Activated T-cell treated with anti-CD3 and anti-CD28 coated beads, Interleukin-2, amount 50 U/mL, for 24 hours (primary cell): ENCODE measurements at regions not wholly inside any gene's neighbourhood (a gene's known extent, or its start where the extent isn't known, plus 50 kb on each side); places are given as distances from the start of the nearest gene placed in this dataset.

Experiments used
- DNase-seq: peaks from one replicate; pipeline ENCODE4 v3.0.0-alpha.2; 2020
- H3K27ac Mint-ChIP-seq: 2 replicates; pipeline ENCODE4 v1.8.0; 2020; ENCODE audit warnings: mild to moderate bottlenecking, mixed read lengths
- H3K27me3 Mint-ChIP-seq: 2 replicates; pipeline ENCODE4 v1.8.0; 2020; ENCODE audit warnings: mixed read lengths
- H3K36me3 Mint-ChIP-seq: 2 replicates; pipeline ENCODE4 v1.8.0; 2020; ENCODE audit warnings: low read depth, mixed read lengths
- H3K4me1 Mint-ChIP-seq: 2 replicates; pipeline ENCODE4 v1.8.0; 2020; ENCODE audit warnings: low read depth, mixed read lengths
- H3K4me3 Mint-ChIP-seq: 2 replicates; pipeline ENCODE4 v1.8.0; 2020; ENCODE audit warnings: mild to moderate bottlenecking, moderate library complexity, mixed read lengths
- H3K9me3 Mint-ChIP-seq: 2 replicates; pipeline ENCODE4 v1.8.0; 2020; ENCODE audit warnings: mixed read lengths

DNA sequence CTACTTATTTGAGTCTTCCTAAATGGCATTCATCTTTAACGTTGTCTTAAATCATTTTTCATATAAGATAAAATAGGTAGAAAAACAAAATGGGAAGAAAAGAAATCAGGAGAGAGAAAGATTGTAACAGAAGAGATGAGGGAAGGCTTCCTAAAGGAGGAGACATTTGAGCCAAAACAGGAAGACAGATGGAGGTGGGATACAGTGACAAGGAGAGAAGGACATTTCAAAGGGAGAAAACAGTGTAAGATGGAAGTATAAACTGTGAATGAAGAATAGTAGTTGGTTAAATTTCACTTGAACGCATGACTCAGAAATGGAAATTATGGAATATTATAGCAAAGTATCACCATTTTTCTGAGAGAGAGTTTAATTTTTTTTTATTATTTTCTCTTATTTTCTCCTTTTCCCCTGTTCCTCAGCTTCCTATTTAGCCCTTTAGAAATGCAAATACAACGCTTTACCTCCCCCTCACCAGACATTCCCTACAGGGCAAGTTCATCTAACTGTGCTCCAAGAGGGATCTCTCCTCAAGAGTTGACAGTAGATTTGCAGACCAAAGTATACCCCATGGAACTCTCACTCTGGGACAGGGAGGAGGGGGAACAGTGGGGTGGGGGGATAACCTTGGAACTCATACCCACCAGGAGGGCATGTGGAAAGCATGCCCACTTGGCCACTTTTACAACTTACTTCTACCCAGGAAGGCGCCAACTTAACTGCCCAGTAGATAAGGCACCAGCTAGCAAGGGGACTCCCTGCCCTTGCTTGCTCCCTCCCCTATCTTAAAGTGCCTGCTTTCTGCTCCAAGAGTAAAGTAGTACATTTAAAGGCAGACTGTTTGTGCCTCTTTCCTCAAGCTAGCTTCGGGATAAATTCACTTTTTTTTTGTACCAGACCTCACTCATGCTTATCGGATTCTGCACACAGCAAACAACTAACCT lies 304.7 kb upstream of the POU5F2 start:
- DNase-seq, result no peak
- no peaks in the 10 kb centered on the region for H3K27me3 Mint-ChIP-seq
- no peaks in the 10 kb centered on the region for H3K9me3 Mint-ChIP-seq
- H3K36me3 Mint-ChIP-seq, result peaks cover 78% of the 10 kb centered on the region
- H3K4me3 Mint-ChIP-seq, result no peak overlapping the region
- H3K27ac Mint-ChIP-seq, result no peak overlapping the region
- no peaks in the 10 kb centered on the region for H3K4me1 Mint-ChIP-seq

DNA sequence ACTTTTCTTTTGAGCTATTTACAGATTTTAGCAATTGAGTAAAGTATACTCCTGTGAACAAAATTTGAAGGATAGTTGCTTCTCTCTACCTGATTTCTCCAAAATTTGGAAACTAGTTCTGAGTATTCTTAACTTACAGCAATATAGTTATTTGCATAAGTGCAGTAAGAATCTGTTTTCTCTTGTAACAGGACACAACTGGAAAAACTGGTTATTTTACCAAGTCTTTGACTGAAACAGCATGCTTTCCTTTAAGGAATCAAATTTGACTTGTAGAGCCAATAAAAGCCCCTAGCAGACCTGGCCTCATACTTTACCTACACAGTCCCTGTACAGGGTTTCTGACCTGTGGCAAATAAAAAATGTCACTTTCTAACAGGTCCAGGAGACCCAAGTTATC lies 301.9 kb upstream of the POU5F2 start:
- no peak overlapping the region for H3K4me3 Mint-ChIP-seq
- H3K9me3 Mint-ChIP-seq, result no peaks in the 10 kb centered on the region
- H3K27ac Mint-ChIP-seq, result no peak overlapping the region
- H3K36me3 Mint-ChIP-seq, result peaks cover 66% of the 10 kb centered on the region
- no peaks in the 10 kb centered on the region for H3K4me1 Mint-ChIP-seq
- no peaks in the 10 kb centered on the region for H3K27me3 Mint-ChIP-seq
- no peak for DNase-seq

DNA sequence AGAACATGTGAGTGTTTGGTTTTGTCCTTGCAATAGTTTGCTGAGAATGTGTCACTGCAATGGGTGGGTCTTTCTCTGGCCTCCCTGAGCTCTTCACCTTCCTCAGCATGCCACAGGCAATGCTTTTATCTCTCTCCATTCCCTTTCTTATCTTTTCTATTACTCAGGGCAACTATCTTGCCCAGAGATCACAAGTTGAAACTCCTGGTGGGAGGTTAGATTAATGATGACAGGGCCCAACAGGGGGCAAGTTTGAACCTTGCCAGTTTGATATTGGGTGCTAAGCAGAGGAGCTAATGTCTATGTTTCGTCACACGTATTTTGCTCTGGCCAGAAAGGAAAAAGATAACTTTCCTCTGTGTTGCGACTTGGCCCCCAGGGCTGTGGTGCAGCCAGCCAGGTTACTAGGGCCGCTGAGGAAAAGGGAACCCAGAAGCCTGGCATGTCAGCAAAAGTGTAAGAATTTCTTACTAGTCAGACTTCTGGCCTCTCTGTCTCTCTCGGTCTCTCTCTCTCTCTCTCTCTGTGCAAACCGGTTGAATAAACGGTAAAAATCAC lies 299.3 kb upstream of the POU5F2 start:
- DNase-seq, result no peak
- Mint-ChIP-seq H3K27me3 (no peaks in the 10 kb centered on the region), H3K9me3 (no peaks in the 10 kb centered on the region), H3K4me1 (no peaks in the 10 kb centered on the region), H3K36me3 (peaks cover 61% of the 10 kb centered on the region), H3K27ac (no peak overlapping the region), H3K4me3 (no peak overlapping the region)

DNA sequence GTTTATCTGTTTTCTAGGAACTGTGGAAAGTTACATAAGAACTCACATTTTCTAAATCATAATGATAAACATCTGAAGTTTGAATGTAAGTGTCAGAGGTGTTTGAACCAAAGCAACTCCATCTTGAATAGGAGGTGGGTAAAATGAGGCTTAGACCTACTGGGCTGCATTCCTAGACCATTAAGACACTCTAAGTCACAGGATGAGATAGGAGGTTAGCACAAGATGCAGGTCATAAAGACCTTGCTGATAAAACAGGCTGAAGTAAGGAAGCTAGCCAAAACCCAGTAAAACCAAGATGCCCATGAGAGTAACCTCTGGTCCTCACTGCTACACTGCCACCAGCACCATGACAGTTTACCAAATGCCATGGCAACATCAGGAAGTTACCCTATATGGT lies 297.7 kb upstream of the POU5F2 start:
- peaks cover 59% of the 10 kb centered on the region for H3K36me3 Mint-ChIP-seq
- H3K4me1 Mint-ChIP-seq, result no peaks in the 10 kb centered on the region
- no peaks in the 10 kb centered on the region for H3K9me3 Mint-ChIP-seq
- H3K27ac Mint-ChIP-seq, result no peak overlapping the region
- no peak overlapping the region for H3K4me3 Mint-ChIP-seq
- H3K27me3 Mint-ChIP-seq, result no peaks in the 10 kb centered on the region
- DNase-seq, result no peak

DNA sequence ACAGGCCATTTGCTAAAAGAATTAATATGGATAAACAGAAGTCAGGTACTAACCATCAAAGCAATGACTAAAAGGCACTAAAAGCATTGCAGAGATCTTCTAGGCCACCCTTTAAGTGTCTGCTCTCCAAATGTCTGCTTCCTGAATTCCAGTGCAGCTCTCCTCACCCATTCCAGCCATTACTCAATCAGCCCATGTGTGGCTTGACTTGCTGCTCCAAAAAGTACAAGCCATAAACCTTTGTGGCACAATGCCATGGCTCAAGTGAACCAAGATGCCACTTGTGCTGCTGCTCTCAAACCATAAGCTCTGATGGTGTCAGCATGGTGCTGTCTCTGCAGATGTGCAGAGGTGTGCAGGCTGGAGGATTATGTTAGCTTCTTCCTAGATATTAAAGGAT lies 290.2 kb upstream of the POU5F2 start:
- no peak overlapping the region for H3K27ac Mint-ChIP-seq
- H3K4me3 Mint-ChIP-seq, result no peak overlapping the region
- DNase-seq, result no peak
- no peaks in the 10 kb centered on the region for H3K27me3 Mint-ChIP-seq
- H3K4me1 Mint-ChIP-seq, result no peaks in the 10 kb centered on the region
- peaks cover 6% of the 10 kb centered on the region for H3K9me3 Mint-ChIP-seq
- peaks cover 85% of the 10 kb centered on the region for H3K36me3 Mint-ChIP-seq

DNA sequence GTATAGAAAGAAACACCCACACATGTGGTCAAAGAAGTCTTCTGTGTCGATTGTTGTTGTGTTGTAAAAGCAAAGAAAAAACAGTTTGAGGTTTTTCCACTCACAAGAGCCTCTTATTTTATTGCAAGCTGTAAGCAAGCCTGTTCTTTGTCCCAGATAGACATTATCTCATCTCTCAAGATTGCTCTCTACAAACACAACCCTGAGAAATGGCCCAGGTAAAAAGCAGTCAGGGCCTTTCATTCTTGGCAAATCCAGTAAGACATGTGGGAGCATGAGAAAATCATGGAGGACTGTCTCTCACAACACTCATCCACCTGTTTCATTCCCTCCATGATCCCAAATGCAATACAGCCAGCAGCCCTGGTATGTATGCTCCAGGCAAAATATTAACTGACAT lies 286.6 kb upstream of the POU5F2 start:
- H3K9me3 Mint-ChIP-seq, result peaks cover 6% of the 10 kb centered on the region
- no peak overlapping the region for H3K27ac Mint-ChIP-seq
- H3K4me1 Mint-ChIP-seq, result no peaks in the 10 kb centered on the region
- no peak overlapping the region for H3K4me3 Mint-ChIP-seq
- no peaks in the 10 kb centered on the region for H3K27me3 Mint-ChIP-seq
- peaks cover 89% of the 10 kb centered on the region for H3K36me3 Mint-ChIP-seq
- DNase-seq, result no peak

DNA sequence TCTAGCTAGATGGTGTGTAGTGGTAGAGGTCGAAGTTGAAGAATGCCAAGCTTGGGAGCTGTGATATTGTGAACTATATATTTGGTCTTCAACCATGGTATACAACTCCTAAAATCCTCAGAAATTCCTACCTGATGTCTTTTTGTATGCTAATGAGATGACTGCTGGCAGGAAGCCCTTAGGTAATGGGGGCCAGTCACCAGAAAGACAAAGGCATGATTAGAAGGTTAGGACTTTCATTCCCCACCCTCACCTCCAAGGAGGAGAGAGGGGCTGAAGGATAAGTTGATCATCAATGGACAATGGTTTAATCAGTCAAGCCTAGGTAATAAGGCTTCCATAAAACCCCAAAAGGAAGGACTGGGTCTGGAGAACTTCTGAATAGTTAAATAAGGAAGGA lies 285.7 kb upstream of the POU5F2 start:
- peaks cover 5% of the 10 kb centered on the region for H3K9me3 Mint-ChIP-seq
- peaks cover 89% of the 10 kb centered on the region for H3K36me3 Mint-ChIP-seq
- H3K27ac Mint-ChIP-seq, result no peak overlapping the region
- H3K27me3 Mint-ChIP-seq, result no peaks in the 10 kb centered on the region
- no peaks in the 10 kb centered on the region for H3K4me1 Mint-ChIP-seq
- DNase-seq, result no peak
- H3K4me3 Mint-ChIP-seq, result no peak overlapping the region

DNA sequence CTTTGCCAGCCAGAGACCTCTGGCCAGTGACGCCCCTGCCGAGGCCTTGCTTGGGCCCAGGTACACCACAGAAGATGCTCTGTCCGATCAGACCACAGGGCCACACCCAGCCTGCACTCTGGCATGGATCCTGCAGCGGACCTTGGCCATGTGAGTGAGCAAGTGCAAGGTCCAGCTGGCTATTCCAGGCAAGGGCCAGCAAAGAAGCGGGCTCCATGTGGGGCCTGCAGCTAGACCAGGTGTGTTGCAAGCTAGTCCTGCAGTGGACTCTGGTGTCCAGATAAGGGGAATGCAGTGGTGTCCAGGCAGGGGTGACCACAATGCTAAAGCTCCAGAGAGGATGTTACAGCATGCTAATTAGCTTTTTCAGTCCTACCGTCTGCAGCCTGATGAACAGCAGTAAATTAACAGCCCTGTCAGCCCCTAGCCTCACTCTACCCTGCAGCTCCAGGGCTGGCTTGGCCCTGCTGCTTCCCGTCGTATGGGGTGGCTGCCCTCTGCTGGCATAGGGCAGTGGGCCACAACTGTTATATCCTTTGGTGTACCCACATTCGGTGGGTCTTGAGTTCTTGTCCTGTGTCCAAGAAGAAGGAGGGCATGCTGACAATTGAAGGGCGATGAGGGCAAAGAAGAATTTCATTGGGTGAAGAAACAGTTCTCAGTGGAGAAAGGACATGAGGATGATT lies 284.5 kb upstream of the POU5F2 start:
- no peak overlapping the region for H3K4me3 Mint-ChIP-seq
- no peak for DNase-seq
- peaks cover 90% of the 10 kb centered on the region for H3K36me3 Mint-ChIP-seq
- H3K27me3 Mint-ChIP-seq, result no peaks in the 10 kb centered on the region
- no peaks in the 10 kb centered on the region for H3K4me1 Mint-ChIP-seq
- H3K9me3 Mint-ChIP-seq, result peaks cover 9% of the 10 kb centered on the region
- H3K27ac Mint-ChIP-seq, result no peak overlapping the region

DNA sequence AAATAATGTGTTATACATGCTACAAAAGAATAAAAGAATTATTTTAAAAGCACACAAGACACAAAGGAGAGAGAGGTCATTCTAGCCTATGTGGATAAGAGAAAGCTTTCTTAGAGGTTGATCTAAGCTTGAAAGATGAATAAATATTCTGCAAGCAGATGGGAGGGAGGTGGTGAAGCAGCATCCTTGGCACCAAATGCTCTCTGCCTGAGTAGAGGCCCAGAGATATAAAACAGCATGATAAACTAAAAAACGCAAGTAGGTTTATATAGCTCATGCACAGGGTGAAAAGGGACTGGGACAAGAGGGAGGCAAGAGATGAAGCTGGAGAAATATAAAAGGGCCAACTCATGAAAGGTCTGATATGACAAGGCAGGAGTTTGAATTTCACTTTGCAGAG lies 283.2 kb upstream of the POU5F2 start:
- no peaks in the 10 kb centered on the region for H3K4me1 Mint-ChIP-seq
- H3K4me3 Mint-ChIP-seq, result no peak overlapping the region
- peaks cover 90% of the 10 kb centered on the region for H3K36me3 Mint-ChIP-seq
- no peak overlapping the region for H3K27ac Mint-ChIP-seq
- H3K9me3 Mint-ChIP-seq, result peaks cover 15% of the 10 kb centered on the region
- DNase-seq, result no peak
- H3K27me3 Mint-ChIP-seq, result no peaks in the 10 kb centered on the region

DNA sequence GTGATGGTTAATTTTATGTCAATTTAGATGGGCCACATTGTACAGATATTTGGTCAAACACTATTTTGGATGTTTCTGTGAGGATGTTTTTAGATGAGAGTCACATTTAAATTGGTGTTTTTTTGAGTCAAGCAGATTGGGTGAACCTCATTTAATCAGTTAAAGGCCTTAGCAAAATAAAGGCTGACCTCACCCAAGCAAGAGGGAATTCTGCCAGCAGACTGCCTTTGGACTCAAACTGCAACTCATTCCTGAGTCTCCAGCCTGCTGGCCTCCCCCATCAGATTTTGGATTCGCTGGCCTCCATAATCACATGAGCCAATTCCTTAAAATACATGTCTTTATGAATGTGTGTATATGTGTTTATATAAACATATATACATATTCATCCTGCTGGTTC lies 282.7 kb upstream of the POU5F2 start:
- H3K9me3 Mint-ChIP-seq, result peaks cover 15% of the 10 kb centered on the region
- H3K4me1 Mint-ChIP-seq, result no peaks in the 10 kb centered on the region
- H3K27me3 Mint-ChIP-seq, result no peaks in the 10 kb centered on the region
- H3K4me3 Mint-ChIP-seq, result no peak overlapping the region
- no peak overlapping the region for H3K27ac Mint-ChIP-seq
- no peak for DNase-seq
- H3K36me3 Mint-ChIP-seq, result peaks cover 90% of the 10 kb centered on the region

DNA sequence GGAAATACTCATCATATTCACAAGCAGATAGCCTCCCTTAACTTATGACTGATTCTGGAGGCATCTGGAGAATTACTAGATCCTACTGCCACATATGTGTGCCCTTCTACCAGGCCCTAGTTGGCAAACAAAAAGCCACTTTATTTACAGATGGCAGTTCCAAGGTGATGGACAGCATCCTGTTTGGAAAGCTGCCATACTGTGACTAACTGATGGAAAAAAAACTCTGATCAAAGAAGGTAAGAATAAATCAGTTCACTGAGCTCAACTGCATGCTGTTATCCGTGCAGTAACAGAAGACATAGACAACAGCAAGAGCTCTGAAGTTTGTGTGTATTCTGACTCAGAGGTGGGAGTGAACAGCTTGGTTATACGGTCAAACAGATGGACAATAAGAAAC lies 279.8 kb upstream of the POU5F2 start:
- Mint-ChIP-seq H3K27ac (no peak overlapping the region), H3K36me3 (peaks cover 97% of the 10 kb centered on the region), H3K27me3 (no peaks in the 10 kb centered on the region), H3K4me1 (no peaks in the 10 kb centered on the region), H3K4me3 (no peak overlapping the region), H3K9me3 (peaks cover 39% of the 10 kb centered on the region)
- no peak for DNase-seq

DNA sequence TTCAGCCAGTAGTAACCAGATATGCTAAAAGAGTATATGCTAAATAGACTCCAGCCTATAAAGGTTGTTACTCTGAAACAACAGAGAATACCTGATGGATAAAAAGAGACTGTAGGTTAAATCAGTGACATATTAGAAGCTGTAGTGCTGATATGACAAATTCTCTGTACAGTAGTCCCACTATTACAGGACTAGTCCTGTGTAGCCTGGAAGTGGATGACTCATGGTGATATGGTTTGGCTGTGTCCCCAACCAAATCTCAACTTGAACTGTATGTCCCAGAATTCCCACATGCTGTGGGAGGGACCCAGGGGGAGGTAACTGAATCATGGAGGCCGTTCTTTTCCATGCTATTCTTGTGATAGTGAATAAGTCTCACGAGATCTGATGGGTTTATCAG lies 276.2 kb upstream of the POU5F2 start:
- Mint-ChIP-seq H3K27me3 (no peaks in the 10 kb centered on the region), H3K36me3 (peaks cover 100% of the 10 kb centered on the region), H3K27ac (no peak overlapping the region), H3K4me1 (no peaks in the 10 kb centered on the region), H3K9me3 (peaks cover 67% of the 10 kb centered on the region), H3K4me3 (no peak overlapping the region)
- no peak for DNase-seq

DNA sequence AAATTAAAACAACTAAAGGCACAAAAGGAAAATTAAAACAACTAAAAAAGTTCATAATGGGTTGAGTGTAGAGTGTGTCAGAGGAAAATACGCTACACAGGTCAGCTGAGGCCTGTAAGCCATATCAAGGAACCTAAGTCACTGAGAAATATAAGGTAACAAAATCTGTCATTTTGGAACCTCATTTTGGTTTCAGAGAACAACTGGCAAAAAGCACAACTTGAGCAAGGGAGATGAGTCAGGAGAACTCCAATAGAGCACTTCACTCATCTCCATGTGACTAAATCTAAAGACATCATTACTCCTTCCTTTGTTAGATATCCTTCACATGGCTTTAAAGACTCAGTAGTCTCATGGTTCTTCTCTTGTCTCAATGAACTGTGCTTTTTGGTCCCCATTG lies 269.4 kb upstream of the POU5F2 start:
- no peak for DNase-seq
- no peaks in the 10 kb centered on the region for H3K27me3 Mint-ChIP-seq
- peaks cover 31% of the 10 kb centered on the region for H3K9me3 Mint-ChIP-seq
- H3K4me1 Mint-ChIP-seq, result no peaks in the 10 kb centered on the region
- H3K36me3 Mint-ChIP-seq, result peaks cover 63% of the 10 kb centered on the region
- no peak overlapping the region for H3K27ac Mint-ChIP-seq
- no peak overlapping the region for H3K4me3 Mint-ChIP-seq

DNA sequence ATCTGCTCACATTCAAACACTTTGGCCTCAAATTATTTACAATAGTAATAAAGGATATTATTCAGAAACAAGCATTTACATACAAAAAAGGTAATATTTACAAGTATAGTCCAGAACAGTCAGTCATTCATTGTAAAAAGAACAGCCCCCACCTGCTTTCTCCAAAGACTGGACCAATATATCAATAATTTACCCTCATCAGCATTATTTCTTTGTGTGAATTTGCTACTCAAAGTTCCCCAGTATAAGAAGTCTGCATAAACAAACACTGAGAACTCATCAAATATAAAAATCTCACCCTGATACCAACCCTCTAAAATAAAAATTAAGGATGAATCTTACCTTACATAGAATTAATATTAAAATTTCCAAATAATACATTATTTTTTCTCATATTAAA lies 267.8 kb upstream of the POU5F2 start:
- Mint-ChIP-seq H3K27ac (no peak overlapping the region), H3K4me1 (no peaks in the 10 kb centered on the region), H3K27me3 (no peaks in the 10 kb centered on the region), H3K4me3 (no peak overlapping the region), H3K9me3 (peaks cover 16% of the 10 kb centered on the region), H3K36me3 (peaks cover 60% of the 10 kb centered on the region)
- no peak for DNase-seq

DNA sequence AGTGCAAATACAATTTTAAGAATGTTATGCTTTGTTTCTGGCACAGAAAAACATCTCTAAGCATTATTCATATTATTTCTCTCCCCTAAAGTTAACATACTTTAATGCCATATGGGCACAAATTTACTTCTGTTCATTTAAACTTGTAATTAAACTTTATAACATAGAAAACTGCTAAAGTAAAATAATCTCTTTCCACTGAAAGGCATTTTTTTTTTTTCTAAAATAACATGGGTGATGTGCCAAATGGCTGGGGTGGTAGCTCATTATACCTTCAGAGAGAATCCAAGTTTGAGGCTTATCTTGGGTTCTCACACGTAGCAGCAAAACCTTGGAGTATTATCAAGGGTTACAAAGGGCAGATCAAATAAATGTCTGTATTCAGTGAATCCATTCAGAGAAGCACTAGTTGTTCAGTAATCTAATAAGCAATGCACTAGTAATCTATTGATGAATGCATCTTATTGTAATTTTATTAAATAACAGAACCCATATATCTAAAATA lies 257.6 kb upstream of the POU5F2 start:
- Mint-ChIP-seq H3K4me3 (no peak overlapping the region), H3K36me3 (peaks cover 42% of the 10 kb centered on the region), H3K4me1 (peaks cover 22% of the 10 kb centered on the region), H3K9me3 (peaks cover 20% of the 10 kb centered on the region), H3K27me3 (no peaks in the 10 kb centered on the region), H3K27ac (no peak overlapping the region)
- no peak for DNase-seq
